ENCODE measurements at regions not wholly inside any gene's neighbourhood (a gene's known extent, or its start where the extent isn't known, plus 50 kb on each side); places are given as distances from the start of the nearest gene placed in this dataset.

- TF ChIP-seq TAF1 (IDR thresholded peaks at IDR 0.05; ENCODE audit: borderline replicate concordance, low read depth, low read length) (no peak), CTCF (IDR thresholded peaks at IDR 0.05) (no peak), NRF1 (IDR thresholded peaks at IDR 0.05; ENCODE audit: low read depth, low read length) (no peak), POLR2AphosphoS5 (IDR thresholded peaks at IDR 0.05; ENCODE audit: low read depth, low read length) (no peak), MEF2A (IDR thresholded peaks at IDR 0.05; ENCODE audit: borderline replicate concordance, low read depth) (no peak)
Measured at GRCh38 chr6:167236239-167236571, 54.9 kb upstream of the UNC93A start.

All from SK-N-SH (cell line).